NCI-H82 treated with DMSO at 0.1 percent for 48 hours (cell line): ENCODE measurements at regions not wholly inside any gene's neighbourhood (a gene's known extent, or its start where the extent isn't known, plus 50 kb on each side); places are given as distances from the start of the nearest gene placed in this dataset.
"Not testable (repeated sequence)": the region's sequence is repeated elsewhere in the genome, so short reads cannot be mapped to it uniquely, and the experiment has no call there.

Experiments used
- DNase-seq: peaks from one replicate; lab custom pipeline; 2025; ENCODE audit not compliant: unreplicated experiment; lab: John Stamatoyannopoulos, UW

GRCh38 chr6:126955621-126956020, 162.8 kb upstream of the RSPO3 start:
- no peak for DNase-seq

GRCh38 chr6:126957721-126958120, 160.8 kb upstream of the RSPO3 start:
- no peak for DNase-seq

GRCh38 chr6:126959765-126960164, 158.7 kb upstream of the RSPO3 start:
- DNase-seq = no peak

- DNase-seq = no peak
Observed at GRCh38 chr6:126963077-126963809, 155.2 kb upstream of the RSPO3 start.

- DNase-seq = no peak
Observed at GRCh38 chr6:126967296-126968005, 151.0 kb upstream of the RSPO3 start.

GRCh38 chr6:126976253-126976797, 142.1 kb upstream of the RSPO3 start:
- peak; percentile 0 for DNase-seq

DNA sequence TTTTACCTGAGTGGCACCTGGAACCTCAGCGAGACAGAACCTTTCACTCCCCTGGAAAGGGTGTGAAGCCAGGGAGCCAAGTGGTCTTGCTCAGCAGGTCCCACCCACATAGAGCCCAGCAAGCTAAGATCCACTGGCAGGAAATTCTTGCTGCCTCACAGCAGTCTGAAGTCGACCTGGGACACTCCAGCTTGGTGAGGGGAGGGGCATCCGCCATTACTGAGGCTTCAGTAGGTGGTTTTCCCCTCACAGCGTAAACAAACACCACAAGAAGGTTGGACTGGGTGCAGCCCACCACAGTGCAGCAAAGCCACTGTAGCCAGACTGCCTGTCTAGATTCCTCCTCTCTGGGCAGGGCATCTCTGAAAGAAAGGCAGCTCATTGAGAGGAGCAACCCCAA, 134.7 kb upstream of the RSPO3 start:
- DNase-seq = no peak

GRCh38 chr6:126988125-126988524, 130.3 kb upstream of the RSPO3 start:
- not testable (repeated sequence) for DNase-seq

DNA sequence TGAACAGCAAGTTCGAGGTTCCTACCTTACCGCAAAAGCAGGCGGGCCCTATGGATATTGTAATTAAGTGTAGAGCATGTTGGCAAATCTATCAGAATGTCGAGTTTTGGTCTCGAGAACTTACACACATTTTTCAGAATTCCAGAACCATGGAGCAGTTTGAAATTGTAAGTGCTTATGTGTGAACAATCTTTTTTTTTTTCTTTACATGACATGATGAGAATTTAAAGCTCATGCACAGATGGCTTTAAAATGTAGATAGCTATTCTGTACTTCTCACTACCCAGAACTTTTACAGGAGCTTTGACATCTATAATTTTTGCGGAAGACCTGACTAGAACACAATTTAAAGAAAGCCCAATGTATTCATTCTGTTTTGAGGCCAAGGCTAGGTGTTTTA, 117.8 kb upstream of the RSPO3 start:
- no peak for DNase-seq

- DNase-seq = no peak
Observed at GRCh38 chr6:127013865-127014264, 104.6 kb upstream of the RSPO3 start.

DNA sequence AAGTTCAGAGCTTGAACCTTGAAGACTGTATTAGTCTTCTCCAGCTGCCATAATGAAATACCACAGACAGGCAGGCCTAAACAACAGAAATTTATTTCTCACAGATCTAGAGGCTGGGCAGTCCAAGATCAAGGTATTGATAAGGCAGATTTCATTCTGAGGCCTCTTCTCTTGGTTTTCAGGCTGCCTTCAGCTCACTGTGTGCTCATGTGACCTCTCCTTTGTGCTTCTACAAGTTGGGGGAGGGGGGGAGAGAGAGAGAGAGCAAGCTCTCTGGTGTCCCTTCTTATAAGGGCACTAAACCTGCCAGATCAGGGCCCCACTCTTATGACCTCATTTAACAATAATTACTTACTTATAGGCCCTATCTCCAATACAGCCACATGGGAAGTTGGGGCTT, 102.6 kb upstream of the RSPO3 start:
- no peak for DNase-seq

- no peak for DNase-seq
Observed at GRCh38 chr6:127019828-127020227, 98.6 kb upstream of the RSPO3 start.

DNA sequence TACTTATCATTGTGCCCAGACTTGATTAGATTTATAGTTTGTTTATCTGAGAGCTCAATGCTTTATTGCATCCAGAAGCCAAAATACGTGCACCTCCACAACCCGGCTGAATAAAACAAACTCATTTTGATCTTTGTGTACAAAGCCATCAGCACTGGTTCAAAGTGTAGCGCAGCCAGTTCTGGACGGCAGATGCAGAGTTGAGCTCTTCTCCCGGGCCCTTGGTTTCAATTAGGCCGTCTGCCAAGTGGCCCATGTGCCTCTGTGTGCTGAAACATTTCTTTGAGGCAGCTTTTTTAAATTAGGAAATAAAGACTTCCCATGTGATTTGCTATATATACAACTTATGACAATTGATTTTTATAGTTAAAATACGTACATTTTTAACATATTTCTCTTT, 96.2 kb upstream of the RSPO3 start:
- no peak for DNase-seq

- no peak for DNase-seq
Observed at GRCh38 chr6:127023001-127023778, 95.3 kb upstream of the RSPO3 start.

DNA sequence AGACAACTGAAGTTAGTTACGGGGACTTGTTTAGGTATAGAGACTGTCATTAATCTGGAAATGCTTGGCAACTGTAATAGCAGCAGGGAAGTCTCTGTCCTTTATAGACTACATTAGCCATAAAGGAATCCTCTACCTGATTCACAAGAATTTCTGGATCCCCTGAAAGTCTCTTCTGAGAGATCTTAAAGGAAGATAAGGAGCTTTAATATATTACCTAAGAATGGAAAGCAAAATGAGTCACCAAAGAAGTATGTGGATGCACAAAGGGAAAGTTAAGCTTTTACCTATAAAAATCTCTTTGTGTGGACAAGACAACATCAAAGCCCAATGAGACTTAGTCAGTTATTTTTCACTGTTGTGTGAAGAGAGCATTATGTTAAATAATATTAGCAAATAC, 92.2 kb upstream of the RSPO3 start:
- no peak for DNase-seq

GRCh38 chr6:127030111-127030510, 88.4 kb upstream of the RSPO3 start:
- DNase-seq = no peak

DNA sequence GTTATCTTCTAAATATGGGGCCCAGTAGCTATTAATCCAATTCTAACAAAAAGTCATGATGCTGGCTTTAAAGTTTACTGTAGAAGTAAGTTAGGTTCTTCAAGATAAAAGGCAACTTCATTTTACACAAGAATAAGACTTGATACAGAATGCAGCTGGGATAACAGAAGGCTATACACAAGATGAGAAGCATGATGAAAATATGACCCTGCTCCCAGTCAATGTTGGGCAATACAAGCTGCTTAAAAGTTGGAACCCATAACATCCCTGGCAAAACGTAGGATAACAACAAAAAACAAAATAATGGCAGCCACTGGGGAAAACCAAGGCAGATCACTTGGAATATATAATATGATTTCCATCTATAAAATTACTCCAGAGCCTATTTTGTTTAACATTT, 87.6 kb upstream of the RSPO3 start:
- no peak for DNase-seq

GRCh38 chr6:127031511-127031910, 87.0 kb upstream of the RSPO3 start:
- no peak for DNase-seq

GRCh38 chr6:127032971-127033370, 85.5 kb upstream of the RSPO3 start:
- DNase-seq = no peak

DNA sequence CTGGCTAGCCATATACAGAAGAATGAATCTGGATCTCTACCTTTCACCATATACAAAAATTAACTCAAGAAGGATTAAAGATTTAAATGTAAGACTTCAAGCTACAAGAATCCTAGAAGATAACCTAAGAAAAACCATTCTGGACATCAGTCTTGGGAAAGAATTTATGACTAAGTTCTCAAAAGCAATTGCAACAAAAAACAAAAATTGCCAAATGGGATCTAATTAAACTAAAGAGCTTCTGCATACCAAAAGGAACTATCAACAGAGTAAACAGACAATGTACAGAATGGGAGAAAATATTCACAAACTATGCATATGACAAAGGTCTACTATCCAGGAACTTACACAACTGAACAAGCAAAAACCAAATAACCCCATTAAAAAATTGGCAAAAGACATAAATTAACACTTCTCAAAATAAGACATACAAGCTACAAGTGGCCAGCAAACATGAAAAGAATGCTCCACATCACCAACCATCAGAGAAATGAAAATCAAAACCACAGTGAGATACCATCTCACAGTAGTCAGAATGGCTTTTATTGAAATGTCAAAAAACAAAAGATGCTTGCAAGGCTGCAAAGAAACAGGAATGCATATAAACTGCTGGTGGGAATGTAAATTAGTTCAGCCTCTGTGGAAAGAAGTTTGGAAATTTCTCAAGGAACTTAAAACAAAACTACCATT, 66.8 kb upstream of the RSPO3 start:
- no peak for DNase-seq
